Hepatocyte (in vitro differentiated cells): ENCODE measurements at regions not wholly inside any gene's neighbourhood (a gene's known extent, or its start where the extent isn't known, plus 50 kb on each side); places are given as distances from the start of the nearest gene placed in this dataset.

Experiments used
- DNase-seq: peaks from one replicate; pipeline ENCODE4 v3.0.0-alpha.2; 2016; ENCODE audit warnings: low spot score
- H2AFZ ChIP-seq: fragments of 200-600 bp; sonication (generic); 2 replicates; pipeline ENCODE4 v1.6.0; 2016; ENCODE audit warnings: antibody characterized with exemption, mild to moderate bottlenecking
- H3K27ac ChIP-seq: fragments of 200-600 bp; sonication (generic); 2 replicates; pipeline ENCODE4 v1.5.1; 2016; ENCODE audit warnings: mild to moderate bottlenecking
- H3K27me3 ChIP-seq: fragments of 200-600 bp; sonication (generic); 2 replicates; pipeline ENCODE4 v1.6.1; 2016
- H3K36me3 ChIP-seq: fragments of 200-600 bp; sonication (generic); replicated peaks from 2 replicates; pipeline ENCODE4 v1.5.1; 2016; ENCODE audit warnings: low read depth; ENCODE audit not compliant: insufficient read depth
- H3K4me1 ChIP-seq: fragments of 200-600 bp; sonication (generic); 2 replicates; pipeline ENCODE4 v1.5.1; 2016; ENCODE audit warnings: mild to moderate bottlenecking, moderate library complexity; ENCODE audit not compliant: insufficient read depth
- H3K4me2 ChIP-seq: fragments of 200-600 bp; sonication (generic); 2 replicates; pipeline ENCODE4 v1.6.0; 2016
- H3K4me3 ChIP-seq: fragments of 200-600 bp; sonication (generic); 2 replicates; pipeline ENCODE4 v1.5.1; 2016; ENCODE audit warnings: mild to moderate bottlenecking
- H3K79me2 ChIP-seq: fragments of 200-600 bp; sonication (generic); 2 replicates; pipeline ENCODE4 v1.6.0; 2017; ENCODE audit warnings: mild to moderate bottlenecking
- H3K9me2 ChIP-seq: fragments of 200-600 bp; sonication (generic); replicated peaks from 2 replicates; pipeline ENCODE4 v1.6.0; 2017; ENCODE audit warnings: mild to moderate bottlenecking; ENCODE audit not compliant: insufficient read depth
- H3K9me3 ChIP-seq: fragments of 200-600 bp; sonication (generic); 2 replicates; pipeline ENCODE4 v1.5.1; 2016; ENCODE audit warnings: low read depth, mild to moderate bottlenecking
- H4K20me1 ChIP-seq: fragments of 200-600 bp; sonication (generic); 2 replicates; pipeline ENCODE4 v1.6.0; 2016; ENCODE audit warnings: mild to moderate bottlenecking; ENCODE audit not compliant: insufficient read depth, poor library complexity, severe bottlenecking
- EZH2 ChIP-seq: fragments of 200-600 bp; sonication (generic); IDR thresholded peaks from 2 replicates; pipeline ENCODE4 v1.6.1; 2016; ENCODE audit warnings: antibody characterized with exemption, mild to moderate bottlenecking, borderline replicate concordance
- EZH2phosphoT487 ChIP-seq: fragments of 200-600 bp; sonication (generic); IDR thresholded peaks from one replicate; pipeline ENCODE4 v1.6.1; 2018; ENCODE audit warnings: antibody characterized with exemption, mild to moderate bottlenecking, low read depth, moderate library complexity; ENCODE audit not compliant: unreplicated experiment, severe bottlenecking
- WGBS: methylation state at CpG from one replicate; pipeline ENCODE4 v1.1.6; 2016; ENCODE audit warnings: low lambda C conversion rate; ENCODE audit errors: missing lambda C conversion rate; 5-methylcytosine and 5-hydroxymethylcytosine counted together
- TF ChIP-seq, protein P1 (sequence below): fragments of 200-600 bp; sonication (generic); IDR thresholded peaks from 2 replicates; pipeline ENCODE4 v1.5.1; 2016; ENCODE audit warnings: antibody characterized with exemption, mild to moderate bottlenecking; ENCODE audit not compliant: poor library complexity

DNA sequence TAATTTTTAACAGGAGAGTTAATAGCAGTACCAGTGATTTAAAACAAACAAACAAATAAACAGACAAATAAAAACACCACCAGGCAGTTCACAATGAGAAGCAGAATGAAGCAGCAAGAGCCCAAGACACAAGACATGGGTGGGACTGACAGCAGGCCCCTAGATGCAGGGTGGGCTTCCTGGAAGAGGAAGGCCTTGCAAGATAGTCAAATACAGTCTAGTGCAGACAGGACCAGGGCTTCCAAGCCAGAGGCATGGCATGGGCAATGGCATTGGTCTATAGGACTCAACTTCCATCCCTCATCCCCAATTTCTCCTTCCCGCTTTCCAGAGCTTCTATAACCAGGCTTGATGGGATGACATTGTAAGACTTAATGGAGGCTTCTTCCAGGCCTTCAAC is 645.1 kb downstream of the UQCRFS1 start:
- Histone ChIP-seq H3K27me3 (no peaks in the 10 kb centered on the region), H3K4me1 (no peaks in the 10 kb centered on the region), H3K27ac (no peak overlapping the region), H3K4me2 (no peak overlapping the region), H2AFZ (no peak overlapping the region), H3K9me2 (no peaks in the 10 kb centered on the region), H3K4me3 (no peak overlapping the region), H3K79me2 (no peaks in the 10 kb centered on the region), H3K36me3 (no peaks in the 10 kb centered on the region), H3K9me3 (no peaks in the 10 kb centered on the region), H4K20me1 (no peaks in the 10 kb centered on the region)
- 96% methylated on average over 1 of the region's 1 CpG for WGBS
- TF ChIP-seq EZH2phosphoT487 = no peak
- no peak for TF ChIP-seq EZH2
- TF ChIP-seq, protein P1, sequence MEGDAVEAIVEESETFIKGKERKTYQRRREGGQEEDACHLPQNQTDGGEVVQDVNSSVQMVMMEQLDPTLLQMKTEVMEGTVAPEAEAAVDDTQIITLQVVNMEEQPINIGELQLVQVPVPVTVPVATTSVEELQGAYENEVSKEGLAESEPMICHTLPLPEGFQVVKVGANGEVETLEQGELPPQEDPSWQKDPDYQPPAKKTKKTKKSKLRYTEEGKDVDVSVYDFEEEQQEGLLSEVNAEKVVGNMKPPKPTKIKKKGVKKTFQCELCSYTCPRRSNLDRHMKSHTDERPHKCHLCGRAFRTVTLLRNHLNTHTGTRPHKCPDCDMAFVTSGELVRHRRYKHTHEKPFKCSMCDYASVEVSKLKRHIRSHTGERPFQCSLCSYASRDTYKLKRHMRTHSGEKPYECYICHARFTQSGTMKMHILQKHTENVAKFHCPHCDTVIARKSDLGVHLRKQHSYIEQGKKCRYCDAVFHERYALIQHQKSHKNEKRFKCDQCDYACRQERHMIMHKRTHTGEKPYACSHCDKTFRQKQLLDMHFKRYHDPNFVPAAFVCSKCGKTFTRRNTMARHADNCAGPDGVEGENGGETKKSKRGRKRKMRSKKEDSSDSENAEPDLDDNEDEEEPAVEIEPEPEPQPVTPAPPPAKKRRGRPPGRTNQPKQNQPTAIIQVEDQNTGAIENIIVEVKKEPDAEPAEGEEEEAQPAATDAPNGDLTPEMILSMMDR = no peak
- DNase-seq = no peak

DNA sequence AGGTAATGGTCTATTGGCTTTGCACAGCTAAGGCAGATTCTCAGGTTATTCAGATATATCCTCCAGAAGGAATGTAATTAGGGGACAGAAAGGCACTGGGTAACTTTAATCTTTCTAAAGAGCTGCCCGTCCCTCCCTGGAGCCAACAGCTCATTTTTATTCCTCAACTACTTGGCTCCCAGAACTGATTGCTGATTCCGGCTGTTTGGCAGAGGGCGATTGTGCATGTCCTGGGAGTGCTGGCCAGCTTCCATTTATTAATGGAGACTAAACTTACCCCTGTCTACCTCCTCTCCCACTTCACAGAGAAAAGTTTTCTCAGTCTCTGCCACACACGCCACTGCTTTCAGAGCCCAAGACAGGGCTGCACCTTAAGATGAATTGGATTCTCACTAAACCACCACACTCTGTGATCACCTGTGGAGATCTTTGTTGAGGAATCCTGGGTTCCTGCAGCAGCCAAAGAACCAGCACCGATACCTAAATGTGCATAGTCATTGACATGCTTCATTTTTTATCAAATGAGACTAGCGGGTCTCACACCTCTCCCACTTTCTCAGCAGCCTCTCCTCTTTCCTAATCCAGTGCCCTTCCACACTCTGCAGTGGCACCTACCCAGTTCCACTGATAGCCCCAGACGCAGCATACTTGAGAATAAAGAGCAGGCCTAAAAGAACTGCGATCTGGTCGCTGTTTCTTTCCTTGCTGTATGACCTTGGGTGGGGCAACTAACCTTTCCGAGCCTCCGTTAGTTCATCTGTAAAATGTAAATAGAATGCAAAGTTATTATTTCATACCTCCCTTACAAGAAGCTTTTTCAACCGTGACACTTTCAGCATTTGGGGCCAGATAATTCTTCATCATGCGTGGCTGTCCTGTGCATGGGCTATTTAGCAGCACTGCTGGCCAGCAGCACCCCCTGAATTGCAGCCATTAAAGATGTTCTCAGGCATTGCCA is 648.7 kb downstream of the UQCRFS1 start:
- TF ChIP-seq EZH2phosphoT487 (no peak), EZH2 (no peak)
- TF ChIP-seq, protein P1 = no peak
- Histone ChIP-seq H3K4me3 (no peak overlapping the region), H3K9me2 (no peaks in the 10 kb centered on the region), H3K79me2 (no peaks in the 10 kb centered on the region), H3K27me3 (no peaks in the 10 kb centered on the region), H4K20me1 (no peaks in the 10 kb centered on the region), H3K4me2 (no peak overlapping the region), H3K27ac (no peak overlapping the region), H3K4me1 (no peaks in the 10 kb centered on the region), H3K36me3 (no peaks in the 10 kb centered on the region), H2AFZ (no peak overlapping the region), H3K9me3 (no peaks in the 10 kb centered on the region)
- 86% methylated on average over 13 of the region's 13 CpGs for WGBS
- DNase-seq = no peak

DNA sequence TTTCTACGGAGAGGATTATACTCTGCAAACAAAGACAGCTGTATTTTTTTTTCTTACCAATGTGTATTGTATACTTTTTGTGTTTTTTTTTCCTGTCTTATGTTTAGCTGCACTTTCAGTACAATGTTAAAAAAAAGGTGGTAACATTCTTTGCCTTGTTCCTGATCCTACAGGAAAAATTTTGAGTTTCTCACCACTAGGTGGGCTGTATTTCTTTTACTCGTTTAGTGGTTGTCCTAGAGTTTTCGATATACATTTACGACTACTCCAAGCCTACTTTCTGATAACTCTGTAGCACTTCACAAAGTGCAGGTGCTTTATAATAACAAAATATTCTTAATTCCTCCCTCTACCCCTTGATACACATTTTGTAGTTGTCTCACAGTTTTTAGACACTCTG is 652.2 kb downstream of the UQCRFS1 start:
- TF ChIP-seq, protein P1 = no peak
- TF ChIP-seq EZH2phosphoT487 = no peak
- Histone ChIP-seq H4K20me1 (no peaks in the 10 kb centered on the region), H3K9me3 (no peaks in the 10 kb centered on the region), H3K79me2 (no peaks in the 10 kb centered on the region), H3K4me2 (no peak overlapping the region), H3K27ac (no peak overlapping the region), H3K27me3 (no peaks in the 10 kb centered on the region), H3K36me3 (no peaks in the 10 kb centered on the region), H3K4me3 (no peak overlapping the region), H3K4me1 (no peaks in the 10 kb centered on the region), H3K9me2 (no peaks in the 10 kb centered on the region), H2AFZ (no peak overlapping the region)
- no peak for DNase-seq
- WGBS = 66% methylated on average over 4 of the region's 4 CpGs
